Left ventricle myocardium inferior (tissue), 1 donor: ENCODE measurements at regions not wholly inside any gene's neighbourhood (a gene's known extent, or its start where the extent isn't known, plus 50 kb on each side); places are given as distances from the start of the nearest gene placed in this dataset.

Experiments used
- DNase-seq: peaks from one replicate; pipeline ENCODE4 v3.0.0-alpha.2; 2020
- H3K27ac ChIP-seq: fragments of 200-600 bp; replicated peaks from 2 replicates; pipeline ENCODE4 v1.8.0; 2021
- H3K27me3 ChIP-seq: fragments of 200-600 bp; 2 replicates; pipeline ENCODE4 v1.8.0; 2021; ENCODE audit warnings: low read depth
- H3K36me3 ChIP-seq: fragments of 200-600 bp; 2 replicates; pipeline ENCODE4 v1.8.0; 2021
- H3K4me1 ChIP-seq: fragments of 200-600 bp; 2 replicates; pipeline ENCODE4 v1.8.0; 2021
- H3K4me3 ChIP-seq: fragments of 200-600 bp; 2 replicates; pipeline ENCODE4 v1.8.0; 2021; ENCODE audit warnings: mild to moderate bottlenecking, moderate library complexity
- H3K9me3 ChIP-seq: fragments of 200-600 bp; replicated peaks from 2 replicates; pipeline ENCODE4 v1.8.0; 2021
- CTCF ChIP-seq: fragments of 200-600 bp; IDR thresholded peaks from 2 replicates; pipeline ENCODE4 v1.8.0; 2021; ENCODE audit warnings: antibody characterized with exemption, mild to moderate bottlenecking, borderline replicate concordance
- intact Hi-C: fragments of 100-400 bp; cut with micrococcal nuclease; formaldehyde crosslinking; loops from one replicate; pipeline ENCODE4 v1.11.0; 2022
- donor health status: DM: no; HTN: yes; CAD: no; lungs with severe emphysema.

GRCh38 chr11:88424881-88425280 is 87.3 kb upstream of the CTSC start:
- no peak overlapping the region for H3K4me3 ChIP-seq
- no peak for DNase-seq
- no peaks in the 10 kb centered on the region for H3K27me3 ChIP-seq
- no peaks in the 10 kb centered on the region for H3K9me3 ChIP-seq
- H3K36me3 ChIP-seq, result no peaks in the 10 kb centered on the region
- intact Hi-C loops, result no loop called here
- no peak overlapping the region for H3K27ac ChIP-seq
- H3K4me1 ChIP-seq, result peaks cover 15% of the 10 kb centered on the region
- no peak for TF ChIP-seq CTCF

GRCh38 chr11:88421530-88421929 is 84.0 kb upstream of the CTSC start:
- Histone ChIP-seq H3K36me3 (no peaks in the 10 kb centered on the region), H3K27me3 (no peaks in the 10 kb centered on the region), H3K9me3 (peaks cover 9% of the 10 kb centered on the region), H3K4me3 (no peak overlapping the region), H3K4me1 (peaks cover 19% of the 10 kb centered on the region), H3K27ac (peak overlapping the region; percentile 87)
- TF ChIP-seq CTCF, result no peak
- no peak for DNase-seq
- intact Hi-C loops, result no loop called here

GRCh38 chr11:88420165-88420791 is 82.7 kb upstream of the CTSC start:
- intact Hi-C loops, result no loop called here
- peak overlapping the region; percentile 87 for H3K27ac ChIP-seq
- H3K4me1 ChIP-seq, result peaks cover 19% of the 10 kb centered on the region

GRCh38 chr11:88418508-88418907 is 81.0 kb upstream of the CTSC start:
- TF ChIP-seq CTCF, result no peak
- Histone ChIP-seq H3K27me3 (no peaks in the 10 kb centered on the region), H3K27ac (no peak overlapping the region), H3K36me3 (no peaks in the 10 kb centered on the region), H3K9me3 (peaks cover 9% of the 10 kb centered on the region), H3K4me3 (no peak overlapping the region), H3K4me1 (peaks cover 23% of the 10 kb centered on the region)
- intact Hi-C loops, result no loop called here
- no peak for DNase-seq

More at GRCh38 chr11:88420165-88420791, 82.7 kb upstream of the CTSC start:
- Histone ChIP-seq H3K9me3 (peaks cover 9% of the 10 kb centered on the region), H3K36me3 (no peaks in the 10 kb centered on the region), H3K27me3 (no peaks in the 10 kb centered on the region), H3K4me3 (no peak overlapping the region)
- TF ChIP-seq CTCF, result no peak
- peak; percentile 29 for DNase-seq

GRCh38 chr11:88415495-88415894 is 78.0 kb upstream of the CTSC start:
- H3K27ac ChIP-seq, result no peak overlapping the region

More at GRCh38 chr11:88415495-88415894, 78.0 kb upstream of the CTSC start:
- Histone ChIP-seq H3K36me3 (no peaks in the 10 kb centered on the region), H3K27me3 (no peaks in the 10 kb centered on the region), H3K9me3 (peaks cover 13% of the 10 kb centered on the region), H3K4me1 (peaks cover 10% of the 10 kb centered on the region), H3K4me3 (no peak overlapping the region)
- intact Hi-C loops, result no loop called here
- no peak for TF ChIP-seq CTCF
- DNase-seq, result no peak
